CD14-positive monocyte (primary cell): ENCODE measurements at regions not wholly inside any gene's neighbourhood (a gene's known extent, or its start where the extent isn't known, plus 50 kb on each side); places are given as distances from the start of the nearest gene placed in this dataset.

Source experiments
- DNase-seq, 3 donors: peaks; one replicate each; pipeline ENCODE4 v3.0.0-alpha.2; 2011 to 2022
- H2AFZ ChIP-seq: 2 replicates; pipeline ENCODE4 v1.6.0; 2012; ENCODE audit warnings: mild to moderate bottlenecking, low read depth, low read length, inconsistent platforms; ENCODE audit not compliant: insufficient read depth, poor library complexity, severe bottlenecking
- H3K27ac ChIP-seq, 2 donors: 1 replicate in 1 of 2; 2 replicates in 1 of 2; pipeline ENCODE4 v1.5.1; 2012 to 2013; ENCODE audit warnings: low read length in 2 of 2, control low read depth in 1 of 2, inconsistent platforms in 1 of 2, low read depth in 1 of 2, mild to moderate bottlenecking in 1 of 2
- H3K27me3 ChIP-seq, 2 donors: one replicate each; pipeline versions ENCODE4 v1.6.0 to v1.6.1; 2011 to 2013; ENCODE audit warnings: low read length in 2 of 2; ENCODE audit not compliant: control insufficient read depth in 2 of 2, insufficient read depth in 2 of 2
- H3K36me3 ChIP-seq, 2 donors: replicated peaks in 1 of 2; 1 replicate in 1 of 2; 2 replicates in 1 of 2; pipeline versions ENCODE4 v1.5.1 to v1.6.1; 2012 to 2013; ENCODE audit warnings: low read length in 2 of 2, control low read depth in 1 of 2, inconsistent platforms in 1 of 2, mild to moderate bottlenecking in 1 of 2; ENCODE audit not compliant: insufficient read depth in 2 of 2, control insufficient read depth in 1 of 2
- H3K4me1 ChIP-seq, 2 donors: 1 replicate in 1 of 2; 2 replicates in 1 of 2; pipeline versions ENCODE4 v1.5.1 to v1.6.1; 2012 to 2013; ENCODE audit warnings: low read length in 2 of 2, control low read depth in 1 of 2, inconsistent platforms in 1 of 2, mild to moderate bottlenecking in 1 of 2, moderate library complexity in 1 of 2; ENCODE audit not compliant: insufficient read depth in 2 of 2, control insufficient read depth in 1 of 2
- H3K4me2 ChIP-seq: replicated peaks from 2 replicates; pipeline ENCODE3; 2012; ENCODE audit warnings: low read length, moderate library complexity, mild to moderate bottlenecking; ENCODE audit not compliant: poor library complexity, severe bottlenecking; ENCODE audit errors: extremely low read depth
- H3K4me3 ChIP-seq, 3 experiments: fragments of 200-600 bp in 1 of 3; sonication (generic) in 1 of 3; replicated peaks in 1 of 3; 1 replicate in 2 of 3; 2 replicates in 1 of 3; pipeline ENCODE4 v1.5.1; 2011 to 2013; ENCODE audit warnings: low read length in 3 of 3, mild to moderate bottlenecking in 3 of 3, control low read depth in 2 of 3, low read depth in 2 of 3, inconsistent platforms in 1 of 3, moderate library complexity in 1 of 3
- H3K79me2 ChIP-seq: 2 replicates; pipeline ENCODE4 v1.6.0; 2012; ENCODE audit warnings: mild to moderate bottlenecking, control low read depth, inconsistent platforms, low read length, moderate library complexity; ENCODE audit not compliant: insufficient read depth
- H3K9ac ChIP-seq: 2 replicates; pipeline ENCODE4 v1.6.0; 2017; ENCODE audit warnings: low read length, mild to moderate bottlenecking; ENCODE audit not compliant: insufficient read depth, poor library complexity, severe bottlenecking
- H3K9me3 ChIP-seq, 2 donors: replicated peaks in 1 of 2; 1 replicate in 1 of 2; 2 replicates in 1 of 2; pipeline versions ENCODE4 v1.5.1 to v1.6.1; 2012 to 2013; ENCODE audit warnings: low read length in 2 of 2, control low read depth in 1 of 2; ENCODE audit not compliant: control insufficient read depth in 1 of 2, insufficient read depth in 1 of 2
- H4K20me1 ChIP-seq: 2 replicates; pipeline ENCODE4 v1.6.0; 2012; ENCODE audit warnings: mild to moderate bottlenecking, low read length, control low read depth, moderate library complexity; ENCODE audit not compliant: insufficient read depth
- H3K27ac Mint-ChIP-seq, 7 donors: one replicate each; pipeline ENCODE4 v1.8.0; 2020; ENCODE audit warnings: mild to moderate bottlenecking in 7 of 7, mixed read lengths in 7 of 7, moderate library complexity in 6 of 7, inconsistent platforms in 2 of 7
- H3K27me3 Mint-ChIP-seq, 3 donors: one replicate each; pipeline ENCODE4 v1.8.0; 2021 to 2022; ENCODE audit warnings: low read depth in 3 of 3, mild to moderate bottlenecking in 3 of 3, mixed read lengths in 3 of 3, moderate library complexity in 3 of 3, inconsistent platforms in 1 of 3
- H3K36me3 Mint-ChIP-seq, 2 donors: one replicate each; pipeline ENCODE4 v1.8.0; 2020; ENCODE audit warnings: mixed read lengths in 2 of 2, inconsistent platforms in 1 of 2, mild to moderate bottlenecking in 1 of 2
- H3K4me1 Mint-ChIP-seq: one replicate; pipeline ENCODE4 v1.8.0; 2020; ENCODE audit warnings: mild to moderate bottlenecking, mixed read lengths
- H3K4me3 Mint-ChIP-seq, 2 donors: one replicate each; pipeline ENCODE4 v1.8.0; 2020; ENCODE audit warnings: mild to moderate bottlenecking in 2 of 2, mixed read lengths in 2 of 2, moderate library complexity in 1 of 2
- H3K9me3 Mint-ChIP-seq, 7 donors: one replicate each; pipeline ENCODE4 v1.8.0; 2020 to 2022; ENCODE audit warnings: mixed read lengths in 7 of 7, mild to moderate bottlenecking in 6 of 7, moderate library complexity in 6 of 7, inconsistent platforms in 2 of 7
- CTCF ChIP-seq: fragments of 200-600 bp; IDR thresholded peaks from one replicate; pipeline ENCODE4 v1.8.0; 2022; ENCODE audit warnings: antibody characterized with exemption, mild to moderate bottlenecking
- WGBS: methylation state at CpG from one replicate; pipeline ENCODE4 v1.1.5; 2013; ENCODE audit warnings: missing lambda C conversion rate; ENCODE audit not compliant: insufficient coverage; 5-methylcytosine and 5-hydroxymethylcytosine counted together
- intact Hi-C, 2 donors: fragments of 100-400 bp; cut with micrococcal nuclease; formaldehyde crosslinking; loops; one replicate each; pipeline versions ENCODE4 v1.15.0 to v1.15.1; 2023

GRCh38 chr2:79393806-79394484, 118.9 kb upstream of the CTNNA2 start:
- Histone ChIP-seq H3K27me3 (no peaks in the 10 kb centered on the region), H3K27ac (no peak overlapping the region), H4K20me1 (no peaks in the 10 kb centered on the region), H3K36me3 (no peaks in the 10 kb centered on the region), H3K9me3 (peaks cover 0 to 12% of the 10 kb centered on the region in 2 donors), H3K4me2 (no peak overlapping the region), H2AFZ (no peak overlapping the region), H3K79me2 (no peaks in the 10 kb centered on the region), H3K4me1 (no peaks in the 10 kb centered on the region), H3K4me3 (no peak overlapping the region), H3K9ac (no peak overlapping the region)
- intact Hi-C loops = no loop called here
- WGBS = 48% methylated on average over 6 of the region's 9 CpGs
- DNase-seq = no peak
- no peaks in the 10 kb centered on the region for H3K27me3 Mint-ChIP-seq
- H3K4me1 Mint-ChIP-seq = no peaks in the 10 kb centered on the region
- no peak overlapping the region for H3K27ac Mint-ChIP-seq
- no peak overlapping the region for H3K4me3 Mint-ChIP-seq
- no peak for TF ChIP-seq CTCF
- no peaks in the 10 kb centered on the region for H3K36me3 Mint-ChIP-seq
- H3K9me3 Mint-ChIP-seq = peaks cover 2 to 5% (median 3%) of the 10 kb centered on the region in 7 donors

- 80% methylated on average over 2 of the region's 5 CpGs for WGBS
- H3K9me3 Mint-ChIP-seq = peaks cover 2 to 6% (median 3%) of the 10 kb centered on the region in 7 donors
Measured at GRCh38 chr2:79393107-79393685, 119.7 kb upstream of the CTNNA2 start.

More at GRCh38 chr2:79393107-79393685, 119.7 kb upstream of the CTNNA2 start:
- no peak overlapping the region for H2AFZ ChIP-seq
- no peak overlapping the region for H3K4me2 ChIP-seq
- no peak for DNase-seq
- H3K36me3 ChIP-seq = no peaks in the 10 kb centered on the region
- H3K27me3 ChIP-seq = no peaks in the 10 kb centered on the region
- intact Hi-C loops = no loop called here
- no peak overlapping the region for H3K4me3 Mint-ChIP-seq
- H4K20me1 ChIP-seq = no peaks in the 10 kb centered on the region
- H3K4me1 ChIP-seq = no peaks in the 10 kb centered on the region
- peaks cover 0 to 12% of the 10 kb centered on the region in 2 donors for H3K9me3 ChIP-seq
- no peaks in the 10 kb centered on the region for H3K79me2 ChIP-seq
- no peak overlapping the region for H3K27ac Mint-ChIP-seq
- H3K9ac ChIP-seq = no peak overlapping the region
- H3K27ac ChIP-seq = no peak overlapping the region
- no peak overlapping the region for H3K4me3 ChIP-seq
- no peaks in the 10 kb centered on the region for H3K36me3 Mint-ChIP-seq
- no peaks in the 10 kb centered on the region for H3K27me3 Mint-ChIP-seq
- no peaks in the 10 kb centered on the region for H3K4me1 Mint-ChIP-seq
- TF ChIP-seq CTCF = no peak
